GM21619 (cell line): ENCODE measurements at regions not wholly inside any gene's neighbourhood (a gene's known extent, or its start where the extent isn't known, plus 50 kb on each side); places are given as distances from the start of the nearest gene placed in this dataset.

Experiments
- ATAC-seq: cut with Tn5 transposase; IDR thresholded peaks from one replicate; pipeline ENCODE4 v1.9.1; 2021; ENCODE audit not compliant: unreplicated experiment

DNA sequence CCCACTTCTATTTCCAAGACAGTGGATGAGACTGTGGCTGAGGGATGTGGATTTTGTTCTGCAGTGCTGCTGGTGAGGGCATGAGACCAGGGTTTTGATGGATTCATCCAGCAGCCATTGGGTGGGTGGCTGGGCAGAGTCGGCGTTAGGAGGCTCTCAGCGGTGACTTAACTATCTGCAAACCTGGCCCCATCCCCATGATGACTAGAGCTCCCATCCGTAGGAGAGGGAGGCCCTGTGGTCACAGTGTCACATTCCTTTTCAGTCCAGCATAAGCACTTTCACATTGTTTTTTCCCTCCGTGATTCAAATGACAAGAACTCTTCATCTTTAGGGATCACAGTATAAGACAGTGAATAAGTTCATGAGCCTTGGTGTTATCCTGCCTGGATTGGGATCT is 60.4 kb upstream of the SPRY4 start:
- ATAC-seq: no peak

DNA sequence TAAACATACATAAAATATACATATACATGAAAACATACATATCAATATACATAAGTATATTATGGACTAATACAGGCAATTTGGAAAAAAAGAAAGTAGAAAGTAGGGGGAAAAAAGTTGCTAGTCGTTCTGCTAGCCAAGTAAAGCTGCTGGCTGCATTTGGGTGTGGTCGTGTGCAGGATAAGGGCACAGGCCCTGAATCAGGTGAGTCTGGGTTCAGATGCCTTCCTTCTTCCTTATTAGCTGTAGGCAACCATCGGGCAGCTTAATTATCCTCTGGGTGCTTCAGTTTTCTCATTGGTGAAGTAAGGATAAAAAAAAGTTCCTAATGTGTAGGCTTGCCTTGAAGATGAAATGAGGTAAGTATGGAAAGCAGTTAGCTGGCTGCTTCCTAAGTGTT is 59.2 kb upstream of the SPRY4 start:
- no peak for ATAC-seq

DNA sequence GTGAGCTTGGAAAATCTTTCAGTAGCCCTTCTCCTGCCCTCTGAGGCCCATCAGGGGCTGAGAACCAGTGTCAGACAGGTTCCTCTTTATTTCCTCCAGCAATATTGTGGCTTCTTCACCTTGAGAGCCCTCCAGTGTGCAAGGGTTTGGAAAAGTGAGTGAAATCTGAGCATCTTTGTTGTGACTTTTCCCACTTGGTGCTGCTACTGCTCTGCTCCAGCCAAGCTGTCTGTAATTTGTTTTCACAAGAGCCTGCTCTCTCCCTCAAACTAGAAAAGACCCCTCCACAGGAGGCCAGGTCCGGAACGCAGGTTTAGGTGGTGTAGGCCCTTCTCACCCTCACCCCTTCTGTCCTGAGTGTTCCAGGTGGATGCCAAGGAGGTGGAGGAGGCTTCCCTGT is 57.4 kb upstream of the SPRY4 start:
- ATAC-seq: no peak

DNA sequence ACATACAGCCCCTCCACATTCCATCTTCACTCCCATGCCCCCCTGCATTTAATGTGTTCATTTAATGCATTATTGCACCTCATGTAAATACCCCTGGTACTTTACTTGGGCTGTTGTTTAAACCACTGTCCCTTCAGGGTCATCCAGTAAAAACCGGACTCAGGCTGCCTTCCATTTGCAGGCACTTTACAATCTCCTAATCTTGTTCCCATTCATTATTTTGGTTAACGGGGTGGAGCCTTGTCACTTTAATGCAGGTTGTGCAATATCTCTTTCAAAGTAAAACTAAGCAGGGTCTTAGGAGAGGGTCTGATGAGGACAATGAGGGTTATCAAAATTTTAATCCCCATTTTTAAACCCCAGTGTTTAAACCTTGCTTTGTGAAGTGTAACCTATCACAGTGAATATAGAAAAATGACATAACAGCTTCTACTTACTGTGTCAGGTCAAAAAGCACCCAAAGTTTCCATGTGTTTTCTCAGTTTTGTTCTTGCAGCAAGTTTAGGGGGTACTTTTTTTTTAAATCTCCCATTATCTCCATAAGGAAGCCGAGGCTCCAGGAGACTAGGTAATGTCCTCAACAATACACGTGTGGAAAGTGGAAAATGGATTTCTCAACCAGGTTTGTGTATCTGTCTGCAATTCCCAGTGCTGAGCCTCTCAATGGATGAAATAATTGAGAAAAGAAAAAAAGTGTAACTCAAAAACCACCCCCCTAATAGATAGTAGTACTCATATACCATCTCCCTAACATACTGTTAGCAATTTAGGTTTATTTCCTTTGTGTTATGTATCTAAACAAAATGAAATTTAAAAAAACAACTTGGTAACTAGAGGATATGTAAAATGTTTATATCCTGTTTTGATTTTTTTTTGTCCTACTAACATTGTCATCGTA is 54.2 kb upstream of the SPRY4 start:
- no peak for ATAC-seq

DNA sequence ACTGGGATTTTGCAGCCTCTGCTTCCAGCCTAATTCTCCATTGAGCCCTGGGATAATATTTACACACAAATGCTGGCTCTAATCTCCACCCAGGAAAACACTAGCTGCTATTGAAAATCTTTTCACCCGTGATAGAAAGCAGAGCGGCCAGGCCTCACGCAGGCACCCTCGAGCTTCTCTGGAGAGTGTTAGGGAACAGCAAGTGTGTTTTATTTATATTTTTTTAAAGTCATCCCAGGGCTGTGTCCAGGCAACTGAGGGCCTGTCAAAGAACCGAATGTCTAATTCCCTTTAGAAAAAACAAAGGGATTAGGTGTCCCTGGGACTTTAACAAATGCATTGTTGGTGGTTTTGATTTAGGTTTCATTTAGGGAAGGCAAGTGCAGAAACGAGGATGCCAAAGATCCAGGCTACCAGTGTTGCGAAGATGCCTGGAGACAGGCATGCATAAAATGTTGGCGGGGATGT is 51.2 kb upstream of the SPRY4 start:
- ATAC-seq: no peak
